LNCaP clone FGC (cell line): ENCODE measurements at regions not wholly inside any gene's neighbourhood (a gene's known extent, or its start where the extent isn't known, plus 50 kb on each side); places are given as distances from the start of the nearest gene placed in this dataset.

ENCODE experiments used
- DNase-seq: peaks from one replicate; pipeline ENCODE4 v3.0.0-alpha.2; 2011; ENCODE audit warnings: low read depth
- H3K4me3 ChIP-seq: 2 replicates; pipeline ENCODE4 v1.5.1; 2011; ENCODE audit warnings: mild to moderate bottlenecking, low read depth, low read length, control low read depth
- TF ChIP-seq, protein P1 (sequence below): IDR thresholded peaks from 2 replicates; pipeline ENCODE4 v1.5.1; 2012; ENCODE audit warnings: mild to moderate bottlenecking; ENCODE audit not compliant: control insufficient read depth, insufficient read depth; ENCODE audit errors: extremely low read depth

DNA sequence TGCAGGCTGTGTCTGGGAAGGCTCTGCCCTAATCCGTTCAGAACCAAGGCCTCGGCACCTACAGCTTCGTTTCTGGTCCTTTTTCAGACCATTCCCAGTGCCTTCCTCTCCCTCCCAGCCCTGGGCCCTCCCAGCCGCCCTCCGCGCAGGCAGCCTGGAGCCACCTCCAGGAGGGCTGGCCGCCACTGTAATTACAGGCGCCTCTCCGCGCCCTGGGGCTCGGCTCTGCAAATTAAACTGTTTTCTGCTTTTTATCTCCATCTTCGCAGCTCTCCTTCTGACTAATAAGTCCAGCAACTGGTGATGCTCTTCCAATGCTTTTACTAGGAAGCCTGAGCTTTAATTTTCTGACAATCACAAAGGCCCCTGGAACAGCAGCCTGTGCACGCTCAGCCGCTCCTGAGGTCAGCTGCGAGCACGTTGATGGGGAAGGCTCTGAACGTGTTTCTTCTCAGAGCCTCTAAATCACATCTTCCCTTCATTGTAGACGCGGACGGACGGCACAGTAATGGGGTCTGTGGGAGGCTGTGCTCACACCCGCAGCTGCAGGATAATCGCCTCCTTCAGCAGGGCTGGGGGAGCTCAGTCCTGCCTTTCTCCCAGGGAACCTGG is 194.6 kb downstream of the DLL1 start:
- DNase-seq = no peak
- no peak overlapping the region for H3K4me3 ChIP-seq
- TF ChIP-seq, protein P1, sequence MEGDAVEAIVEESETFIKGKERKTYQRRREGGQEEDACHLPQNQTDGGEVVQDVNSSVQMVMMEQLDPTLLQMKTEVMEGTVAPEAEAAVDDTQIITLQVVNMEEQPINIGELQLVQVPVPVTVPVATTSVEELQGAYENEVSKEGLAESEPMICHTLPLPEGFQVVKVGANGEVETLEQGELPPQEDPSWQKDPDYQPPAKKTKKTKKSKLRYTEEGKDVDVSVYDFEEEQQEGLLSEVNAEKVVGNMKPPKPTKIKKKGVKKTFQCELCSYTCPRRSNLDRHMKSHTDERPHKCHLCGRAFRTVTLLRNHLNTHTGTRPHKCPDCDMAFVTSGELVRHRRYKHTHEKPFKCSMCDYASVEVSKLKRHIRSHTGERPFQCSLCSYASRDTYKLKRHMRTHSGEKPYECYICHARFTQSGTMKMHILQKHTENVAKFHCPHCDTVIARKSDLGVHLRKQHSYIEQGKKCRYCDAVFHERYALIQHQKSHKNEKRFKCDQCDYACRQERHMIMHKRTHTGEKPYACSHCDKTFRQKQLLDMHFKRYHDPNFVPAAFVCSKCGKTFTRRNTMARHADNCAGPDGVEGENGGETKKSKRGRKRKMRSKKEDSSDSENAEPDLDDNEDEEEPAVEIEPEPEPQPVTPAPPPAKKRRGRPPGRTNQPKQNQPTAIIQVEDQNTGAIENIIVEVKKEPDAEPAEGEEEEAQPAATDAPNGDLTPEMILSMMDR = no peak

DNA sequence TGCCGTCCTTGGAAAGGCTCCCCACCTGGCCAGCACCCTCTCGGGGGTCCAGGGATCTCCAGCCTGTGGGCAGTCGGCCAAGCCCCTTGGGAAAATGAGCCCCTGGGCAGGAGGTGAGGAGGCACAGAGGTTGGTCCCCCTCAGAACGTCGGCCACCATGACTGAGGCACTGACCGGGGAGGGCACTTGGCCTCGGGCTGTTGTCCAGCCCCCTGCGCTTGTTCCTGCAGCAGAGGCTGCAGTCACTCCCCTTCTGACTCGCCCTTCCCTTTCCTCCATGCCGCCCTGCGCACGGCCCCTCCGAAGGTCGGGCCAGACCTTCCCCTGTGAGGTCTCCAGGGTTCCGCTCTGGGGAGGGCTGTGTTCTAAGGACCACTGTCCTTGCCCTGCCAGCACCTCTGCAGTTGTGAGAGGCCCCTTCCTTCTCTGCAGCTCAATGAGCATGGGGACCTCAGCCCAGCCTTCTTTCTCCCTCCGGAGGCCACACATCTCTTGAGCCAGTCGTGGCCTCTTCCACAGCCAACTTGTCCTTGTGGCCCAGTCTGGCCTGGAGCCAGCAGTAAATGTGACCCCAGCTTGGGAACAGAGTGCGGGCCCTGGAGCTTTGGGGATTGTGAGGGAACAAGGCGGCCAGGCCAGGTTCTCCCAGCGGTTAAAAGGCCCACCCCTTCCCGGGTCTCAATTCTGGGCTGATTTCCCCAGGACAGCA is 195.5 kb downstream of the DLL1 start:
- TF ChIP-seq, protein P1 = no peak
- DNase-seq = no peak
- H3K4me3 ChIP-seq = no peak overlapping the region

DNA sequence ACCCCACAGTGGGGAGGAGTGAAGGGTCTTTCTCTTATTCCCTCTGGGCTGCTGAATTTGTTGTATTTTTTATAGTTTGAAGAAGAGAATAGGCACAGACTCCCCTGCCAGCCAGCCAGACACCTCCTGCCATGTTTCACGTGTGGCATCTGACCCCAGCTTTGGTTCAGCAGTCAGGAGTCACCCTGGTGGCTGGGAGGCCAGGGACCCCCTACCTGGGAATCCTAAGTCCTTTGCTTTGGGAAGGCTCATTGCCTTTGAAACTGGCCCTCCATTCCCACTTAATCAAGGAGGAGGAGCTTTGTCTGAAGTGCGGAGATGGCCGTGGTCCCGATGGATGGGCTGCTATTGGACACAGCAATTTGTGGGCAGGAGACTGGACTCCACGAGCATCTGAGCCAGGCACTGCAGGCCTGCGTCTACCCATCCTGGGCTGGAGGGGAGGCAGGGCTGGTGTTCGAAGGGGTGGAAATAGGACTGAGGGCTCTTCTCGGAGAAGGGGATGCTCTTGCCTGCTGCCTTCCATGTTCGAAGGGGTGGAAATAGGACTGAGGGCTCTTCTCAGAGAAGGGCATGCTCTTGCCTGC is 196.1 kb downstream of the DLL1 start:
- no peak for DNase-seq
- no peak overlapping the region for H3K4me3 ChIP-seq
- TF ChIP-seq, protein P1 = no peak

DNA sequence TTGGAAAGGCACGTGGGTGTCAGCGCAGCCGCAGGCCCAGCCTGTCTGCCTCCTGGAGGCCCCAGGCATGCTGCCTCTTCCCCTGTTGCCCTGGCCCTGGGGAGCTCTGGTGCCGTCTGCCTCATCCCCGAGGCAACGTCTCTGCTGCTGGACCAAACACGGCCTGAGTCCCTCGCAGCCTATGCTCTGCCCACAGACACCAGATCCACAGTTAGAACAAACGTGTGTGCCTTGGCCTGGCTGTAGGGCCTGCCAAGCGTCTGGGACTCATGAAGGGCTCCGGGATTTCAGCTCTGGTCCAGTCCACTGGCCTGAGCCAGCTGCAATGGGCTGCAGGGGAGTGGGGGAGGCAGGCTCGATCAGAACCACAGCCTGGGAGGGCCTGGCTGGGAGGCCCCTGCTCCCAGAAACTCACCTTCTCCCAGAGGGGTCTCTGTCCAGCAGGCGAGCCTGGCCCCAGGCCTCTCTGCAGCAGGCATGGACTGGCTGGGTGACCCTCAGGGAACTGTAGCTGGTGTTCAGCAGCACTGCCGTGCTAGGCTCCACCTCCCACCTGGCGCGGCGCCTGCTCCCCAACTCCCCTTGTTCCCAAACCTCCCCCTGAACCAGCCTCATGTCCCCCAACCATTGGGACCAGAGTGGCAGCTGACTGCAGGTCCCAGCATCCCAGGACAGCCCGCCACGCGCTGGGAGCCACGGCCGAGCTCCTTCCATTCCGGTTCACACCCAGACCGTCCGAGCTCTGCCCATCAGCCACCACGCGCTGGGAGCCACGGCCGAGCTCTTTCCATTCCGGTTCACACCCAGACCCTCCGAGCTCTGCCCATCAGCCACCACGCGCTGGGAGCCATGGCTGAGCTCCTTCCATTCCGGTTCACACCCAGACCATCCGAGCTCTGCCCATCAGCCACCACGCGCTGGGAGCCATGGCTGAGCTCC is 197.0 kb downstream of the DLL1 start:
- DNase-seq = no peak
- H3K4me3 ChIP-seq = no peak overlapping the region
- TF ChIP-seq, protein P1 = no peak

DNA sequence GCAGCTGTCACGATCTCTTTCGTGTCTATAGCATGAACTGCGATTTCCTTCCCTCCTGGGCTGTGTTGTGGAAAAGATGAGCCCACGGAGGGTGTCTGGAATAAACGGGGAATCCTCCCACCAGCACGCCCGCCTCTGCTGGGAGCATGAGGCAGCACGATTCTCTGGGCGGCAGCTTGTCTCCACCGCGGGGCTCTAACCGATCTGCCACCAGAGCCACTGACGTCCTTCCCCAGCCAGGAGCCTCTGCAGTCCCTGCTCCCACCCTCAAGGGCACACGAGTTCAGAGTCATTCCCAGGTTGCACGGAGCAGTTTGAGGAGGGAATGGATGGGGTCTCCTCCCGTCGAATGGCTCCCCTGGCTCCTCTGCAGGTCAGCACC is 197.6 kb downstream of the DLL1 start:
- TF ChIP-seq, protein P1 = no peak
- H3K4me3 ChIP-seq = no peak overlapping the region
- DNase-seq = no peak

DNA sequence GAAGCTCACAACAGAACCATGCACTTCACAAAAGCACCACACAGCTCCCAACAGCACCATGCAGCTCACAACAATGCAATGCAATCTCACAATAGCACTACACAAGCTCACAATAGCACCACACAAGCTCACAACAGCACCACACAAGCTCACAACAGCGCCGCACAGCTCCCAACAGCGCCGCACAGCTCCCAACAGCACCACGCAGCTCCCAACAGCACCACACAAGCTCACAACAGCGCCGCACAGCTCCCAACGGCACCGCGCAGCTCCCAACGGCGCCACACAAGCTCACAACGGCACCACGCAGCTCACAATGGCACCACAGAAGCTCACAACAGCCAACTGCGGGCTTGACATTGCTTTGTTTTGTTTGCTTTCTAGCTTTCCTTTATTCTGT is 198.1 kb downstream of the DLL1 start:
- H3K4me3 ChIP-seq = no peak overlapping the region
- no peak for DNase-seq
- TF ChIP-seq, protein P1 = no peak
